Calu3 (cell line): ENCODE measurements at regions not wholly inside any gene's neighbourhood (a gene's known extent, or its start where the extent isn't known, plus 50 kb on each side); places are given as distances from the start of the nearest gene placed in this dataset.

Source experiments
- BruUV-seq: library from RNA; stranded (reverse); fragments of 400-500 nt; replicated peaks from 2 replicates; lab custom pipeline; 2021; lab: Mats Ljungman, UMichigan
- CTCF ChIA-PET: fragments of 300-600 bp; sonication (Branson Sonifier 250); formaldehyde crosslinking; loops from one replicate; lab custom pipeline; 2022; ENCODE audit warnings: antibody characterized with exemption; lab: Charles Lee
- DNase-seq: peaks from one replicate; pipeline ENCODE4 v3.0.0; 2022
- H3K27ac Mint-ChIP-seq: one replicate; pipeline ENCODE4 v1.8.0; 2022; ENCODE audit warnings: mixed read lengths; ENCODE audit not compliant: unreplicated experiment
- H3K27me3 Mint-ChIP-seq: one replicate; pipeline ENCODE4 v1.8.0; 2022; ENCODE audit warnings: mixed read lengths; ENCODE audit not compliant: unreplicated experiment
- H3K36me3 Mint-ChIP-seq: one replicate; pipeline ENCODE4 v1.8.0; 2022; ENCODE audit warnings: mild to moderate bottlenecking, moderate library complexity, mixed read lengths; ENCODE audit not compliant: insufficient read depth, unreplicated experiment
- H3K4me1 Mint-ChIP-seq: one replicate; pipeline ENCODE4 v1.8.0; 2022; ENCODE audit warnings: mild to moderate bottlenecking, low read depth, mixed read lengths; ENCODE audit not compliant: unreplicated experiment
- H3K4me3 Mint-ChIP-seq: one replicate; pipeline ENCODE4 v1.8.0; 2022; ENCODE audit warnings: mild to moderate bottlenecking, low read depth, moderate library complexity, mixed read lengths; ENCODE audit not compliant: unreplicated experiment
- H3K9me3 Mint-ChIP-seq: one replicate; pipeline ENCODE4 v1.8.0; 2022; ENCODE audit warnings: low read depth, mixed read lengths; ENCODE audit not compliant: unreplicated experiment
- intact Hi-C: fragments of 100-400 bp; cut with micrococcal nuclease; formaldehyde crosslinking; loops from one replicate; pipeline ENCODE4 v1.10.0; 2022; ENCODE audit not compliant: unreplicated experiment
- TF ChIP-seq, protein P1 (sequence below): fragments of 200-600 bp; IDR thresholded peaks from one replicate; pipeline ENCODE4 v1.8.0; 2022; ENCODE audit warnings: antibody characterized with exemption; ENCODE audit not compliant: unreplicated experiment

DNA sequence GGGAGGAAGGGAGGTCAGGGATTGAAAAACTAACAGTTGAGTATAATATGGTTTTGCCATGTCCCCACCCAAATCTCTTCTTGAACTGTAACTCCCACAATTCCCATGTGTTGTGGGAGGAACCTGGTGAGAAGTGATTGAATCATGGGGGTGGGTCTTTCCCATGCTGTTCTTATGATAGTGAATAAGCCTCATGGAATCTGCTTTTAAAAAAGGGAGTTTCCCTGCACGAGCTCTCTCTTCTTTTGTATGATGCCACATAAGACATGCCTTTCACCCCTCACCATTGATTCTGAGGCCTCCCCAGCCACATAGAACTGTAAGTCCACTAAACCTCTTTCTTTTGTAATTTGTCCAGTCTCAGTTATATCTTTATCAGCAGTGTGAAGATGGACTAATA lies 833.4 kb upstream of the MAP3K7 start:
- no TSS peak for BruUV-seq
- Mint-ChIP-seq H3K4me1 (no peaks in the 10 kb centered on the region), H3K9me3 (no peaks in the 10 kb centered on the region), H3K4me3 (no peak overlapping the region), H3K36me3 (no peaks in the 10 kb centered on the region), H3K27me3 (no peaks in the 10 kb centered on the region), H3K27ac (no peak overlapping the region)
- DNase-seq: no peak
- CTCF ChIA-PET: no interaction called here
- intact Hi-C loops: no loop called here
- TF ChIP-seq, protein P1, sequence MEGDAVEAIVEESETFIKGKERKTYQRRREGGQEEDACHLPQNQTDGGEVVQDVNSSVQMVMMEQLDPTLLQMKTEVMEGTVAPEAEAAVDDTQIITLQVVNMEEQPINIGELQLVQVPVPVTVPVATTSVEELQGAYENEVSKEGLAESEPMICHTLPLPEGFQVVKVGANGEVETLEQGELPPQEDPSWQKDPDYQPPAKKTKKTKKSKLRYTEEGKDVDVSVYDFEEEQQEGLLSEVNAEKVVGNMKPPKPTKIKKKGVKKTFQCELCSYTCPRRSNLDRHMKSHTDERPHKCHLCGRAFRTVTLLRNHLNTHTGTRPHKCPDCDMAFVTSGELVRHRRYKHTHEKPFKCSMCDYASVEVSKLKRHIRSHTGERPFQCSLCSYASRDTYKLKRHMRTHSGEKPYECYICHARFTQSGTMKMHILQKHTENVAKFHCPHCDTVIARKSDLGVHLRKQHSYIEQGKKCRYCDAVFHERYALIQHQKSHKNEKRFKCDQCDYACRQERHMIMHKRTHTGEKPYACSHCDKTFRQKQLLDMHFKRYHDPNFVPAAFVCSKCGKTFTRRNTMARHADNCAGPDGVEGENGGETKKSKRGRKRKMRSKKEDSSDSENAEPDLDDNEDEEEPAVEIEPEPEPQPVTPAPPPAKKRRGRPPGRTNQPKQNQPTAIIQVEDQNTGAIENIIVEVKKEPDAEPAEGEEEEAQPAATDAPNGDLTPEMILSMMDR: no peak

DNA sequence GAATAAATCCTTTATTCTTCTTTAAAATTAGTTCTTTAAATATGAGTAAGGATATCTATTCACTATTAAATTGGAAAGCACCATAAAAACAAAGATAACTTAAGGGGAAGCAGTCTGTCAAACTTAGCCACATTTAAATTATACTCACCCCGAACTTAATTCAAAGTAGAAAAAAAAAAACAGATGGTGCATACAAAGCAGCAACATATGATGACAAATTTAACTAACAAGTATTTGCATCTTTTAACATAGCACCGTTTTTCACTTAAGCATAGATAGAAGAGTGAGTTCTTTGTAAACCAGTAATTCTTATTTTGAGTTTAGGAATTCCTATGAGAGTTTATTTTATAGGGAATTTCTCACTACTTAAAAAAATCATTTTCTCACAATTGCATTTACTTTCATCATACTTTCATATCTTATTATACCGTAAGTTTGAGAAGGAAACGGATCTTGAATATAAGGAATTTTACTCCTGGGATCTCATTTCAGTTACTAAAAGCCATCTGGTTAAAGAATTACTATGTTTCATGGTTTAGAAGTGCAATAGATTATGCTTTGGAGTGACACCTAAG lies 828.2 kb upstream of the MAP3K7 start:
- no peak for DNase-seq
- H3K27me3 Mint-ChIP-seq: no peaks in the 10 kb centered on the region
- no peak overlapping the region for H3K4me3 Mint-ChIP-seq
- CTCF ChIA-PET: no interaction called here
- H3K27ac Mint-ChIP-seq: no peak overlapping the region
- no TSS peak for BruUV-seq
- TF ChIP-seq, protein P1: no peak
- H3K9me3 Mint-ChIP-seq: peaks cover 6% of the 10 kb centered on the region
- no peaks in the 10 kb centered on the region for H3K4me1 Mint-ChIP-seq
- intact Hi-C loops: no loop called here
- no peaks in the 10 kb centered on the region for H3K36me3 Mint-ChIP-seq

DNA sequence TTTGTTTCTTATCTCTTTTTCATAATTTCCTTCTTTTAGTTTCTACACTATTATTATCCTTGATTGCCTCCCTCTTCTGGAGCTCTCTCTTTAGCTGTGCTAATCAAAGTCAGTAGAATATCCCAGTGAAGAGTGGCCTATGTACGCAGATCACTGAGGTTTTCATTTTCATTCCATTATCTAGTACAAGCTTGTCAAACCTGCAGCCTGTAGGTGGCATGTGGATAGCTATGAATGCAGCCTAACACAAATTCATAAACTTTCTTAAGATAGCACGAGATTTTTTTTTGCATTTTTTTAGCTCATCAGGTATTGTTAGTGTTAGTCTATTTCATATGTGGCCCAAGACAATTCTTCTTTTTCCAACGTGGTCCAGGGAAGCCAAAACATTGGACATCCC lies 825.7 kb upstream of the MAP3K7 start:
- BruUV-seq: no TSS peak
- TF ChIP-seq, protein P1: no peak
- no peak overlapping the region for H3K4me3 Mint-ChIP-seq
- CTCF ChIA-PET: no interaction called here
- intact Hi-C loops: no loop called here
- H3K27me3 Mint-ChIP-seq: no peaks in the 10 kb centered on the region
- no peaks in the 10 kb centered on the region for H3K4me1 Mint-ChIP-seq
- no peak overlapping the region for H3K27ac Mint-ChIP-seq
- H3K9me3 Mint-ChIP-seq: peaks cover 6% of the 10 kb centered on the region
- no peaks in the 10 kb centered on the region for H3K36me3 Mint-ChIP-seq
- DNase-seq: no peak

DNA sequence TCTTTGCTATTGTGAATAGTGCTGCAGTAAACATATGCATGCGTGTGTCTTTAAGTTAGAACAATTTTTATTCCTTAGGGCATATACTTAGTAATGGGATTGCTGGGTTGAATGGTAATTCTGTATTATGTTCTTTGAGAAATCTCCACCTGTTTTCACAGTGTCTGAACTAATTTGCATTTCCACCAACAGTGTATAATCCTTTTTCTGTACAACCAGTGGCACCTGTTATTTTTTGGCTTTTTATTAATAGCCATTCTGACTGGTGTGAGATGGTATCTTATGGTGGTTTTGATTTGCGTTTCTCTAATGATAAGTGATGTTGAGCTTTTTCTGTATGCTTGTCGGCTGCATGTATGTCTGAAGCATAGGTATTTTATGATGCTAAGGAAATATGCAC lies 820.8 kb upstream of the MAP3K7 start:
- H3K27me3 Mint-ChIP-seq: no peaks in the 10 kb centered on the region
- no peaks in the 10 kb centered on the region for H3K4me1 Mint-ChIP-seq
- H3K4me3 Mint-ChIP-seq: no peak overlapping the region
- no TSS peak for BruUV-seq
- DNase-seq: no peak
- H3K9me3 Mint-ChIP-seq: peaks cover 10% of the 10 kb centered on the region
- intact Hi-C loops: no loop called here
- H3K36me3 Mint-ChIP-seq: no peaks in the 10 kb centered on the region
- CTCF ChIA-PET: no interaction called here
- H3K27ac Mint-ChIP-seq: no peak overlapping the region
- TF ChIP-seq, protein P1: no peak
